Trophoblast cell (in vitro differentiated cells and primary cell): ENCODE measurements at regions not wholly inside any gene's neighbourhood (a gene's known extent, or its start where the extent isn't known, plus 50 kb on each side); places are given as distances from the start of the nearest gene placed in this dataset.
"Not testable (repeated sequence)": the region's sequence is repeated elsewhere in the genome, so short reads cannot be mapped to it uniquely, and the experiment has no call there.

Source experiments
- DNase-seq, 2 donors: peaks; one replicate each; pipeline ENCODE4 v3.0.0-alpha.2; 2016
- H2AFZ ChIP-seq: 2 replicates; pipeline ENCODE4 v1.6.1; 2013; ENCODE audit warnings: low read length, moderate library complexity, mild to moderate bottlenecking; ENCODE audit not compliant: insufficient read depth, poor library complexity
- H2AK5ac ChIP-seq: 2 replicates; pipeline ENCODE4 v1.6.1; 2013; ENCODE audit warnings: mild to moderate bottlenecking, low read length
- H2BK120ac ChIP-seq: 2 replicates; pipeline ENCODE4 v1.6.1; 2013; ENCODE audit warnings: low read length, mild to moderate bottlenecking, moderate library complexity; ENCODE audit not compliant: insufficient read depth, poor library complexity
- H2BK12ac ChIP-seq: 2 replicates; pipeline ENCODE4 v1.6.1; 2013; ENCODE audit warnings: mild to moderate bottlenecking, low read length, moderate library complexity
- H2BK5ac ChIP-seq: 2 replicates; pipeline ENCODE4 v1.6.1; 2013; ENCODE audit warnings: low read length, low read depth, moderate library complexity, mild to moderate bottlenecking; ENCODE audit not compliant: poor library complexity
- H3K14ac ChIP-seq: 2 replicates; pipeline ENCODE4 v1.6.1; 2013; ENCODE audit warnings: mild to moderate bottlenecking, low read length
- H3K18ac ChIP-seq: 2 replicates; pipeline ENCODE4 v1.6.1; 2013; ENCODE audit warnings: mild to moderate bottlenecking, low read length
- H3K23ac ChIP-seq: 2 replicates; pipeline ENCODE4 v1.6.1; 2013; ENCODE audit warnings: low read length
- H3K27ac ChIP-seq: 2 replicates; pipeline ENCODE4 v1.5.1; 2013; ENCODE audit warnings: low read depth, mild to moderate bottlenecking, inconsistent platforms, low read length, moderate library complexity
- H3K27me3 ChIP-seq: 2 replicates; pipeline ENCODE4 v1.6.1; 2013; ENCODE audit warnings: inconsistent platforms, mild to moderate bottlenecking, low read length, moderate library complexity; ENCODE audit not compliant: insufficient read depth
- H3K36me3 ChIP-seq, 2 experiments: 1 replicate in 1 of 2; 2 replicates in 1 of 2; pipeline ENCODE4 v1.6.1; 2013; ENCODE audit warnings: low read length in 2 of 2, mild to moderate bottlenecking in 2 of 2, moderate library complexity in 1 of 2; ENCODE audit not compliant: insufficient read depth in 2 of 2, control insufficient read depth in 1 of 2
- H3K4ac ChIP-seq: 2 replicates; pipeline ENCODE4 v1.6.1; 2013; ENCODE audit warnings: low read depth, mild to moderate bottlenecking, low read length, moderate library complexity
- H3K4me1 ChIP-seq, 2 experiments: 1 replicate in 1 of 2; 2 replicates in 1 of 2; pipeline ENCODE4 v1.6.1; 2013; ENCODE audit warnings: low read length in 2 of 2, mild to moderate bottlenecking in 2 of 2, moderate library complexity in 1 of 2; ENCODE audit not compliant: insufficient read depth in 2 of 2, control insufficient read depth in 1 of 2
- H3K4me2 ChIP-seq: 2 replicates; pipeline ENCODE4 v1.6.1; 2013; ENCODE audit warnings: inconsistent platforms, mild to moderate bottlenecking, low read length, moderate library complexity
- H3K4me3 ChIP-seq: 2 replicates; pipeline ENCODE4 v1.5.1; 2013; ENCODE audit warnings: mild to moderate bottlenecking, low read depth, low read length, inconsistent platforms
- H3K79me1 ChIP-seq: one replicate; pipeline ENCODE4 v1.6.1; 2013; ENCODE audit warnings: low read length
- H3K79me2 ChIP-seq: 2 replicates; pipeline ENCODE4 v1.6.1; 2013; ENCODE audit warnings: low read length, mild to moderate bottlenecking; ENCODE audit not compliant: control insufficient read depth, insufficient read depth, poor library complexity
- H3K9ac ChIP-seq: 2 replicates; pipeline ENCODE4 v1.6.1; 2013; ENCODE audit warnings: mild to moderate bottlenecking, low read length
- H3K9me3 ChIP-seq: 2 replicates; pipeline ENCODE4 v1.6.1; 2013; ENCODE audit warnings: low read depth, mild to moderate bottlenecking, control low read depth, inconsistent platforms, low read length; ENCODE audit not compliant: insufficient read depth
- H4K12ac ChIP-seq: 2 replicates; pipeline ENCODE4 v1.6.1; 2013; ENCODE audit warnings: low read depth, mild to moderate bottlenecking, low read length, moderate library complexity
- H4K8ac ChIP-seq: 2 replicates; pipeline ENCODE4 v1.6.1; 2013; ENCODE audit warnings: low read depth, mild to moderate bottlenecking, low read length, moderate library complexity
- H4K91ac ChIP-seq: one replicate; pipeline ENCODE4 v1.6.1; 2013; ENCODE audit warnings: low read depth, mild to moderate bottlenecking, low read length, moderate library complexity
- WGBS: extraction: QIAGEN DNeasy Blood & Tissue Kit; methylation state at CpG from one replicate; pipeline ENCODE4 v1.1.7; 2013; ENCODE audit warnings: missing lambda C conversion rate; ENCODE audit not compliant: insufficient read length, insufficient coverage; ENCODE audit errors: extremely low coverage; 5-methylcytosine and 5-hydroxymethylcytosine counted together

DNA sequence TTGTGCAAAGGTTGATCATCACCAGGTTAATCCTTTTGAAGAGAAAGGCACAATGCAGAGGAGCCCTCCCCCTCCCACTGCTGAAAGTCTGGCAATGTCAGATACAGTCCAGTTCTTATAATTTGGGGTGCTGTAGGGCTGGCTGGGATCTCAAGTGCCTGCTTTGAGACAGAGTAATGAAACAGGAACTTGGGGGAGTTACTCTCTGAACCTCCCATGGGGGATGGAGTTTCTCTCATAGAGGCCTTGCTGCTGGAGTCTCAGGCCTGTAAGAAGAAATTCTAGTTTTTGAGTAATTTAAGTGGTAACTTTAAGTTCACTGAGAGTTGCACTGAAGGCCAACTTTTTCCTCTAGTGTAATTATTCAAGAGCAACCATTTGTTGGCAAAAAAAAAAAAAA is 410.5 kb downstream of the KCNRG start:
- no peak overlapping the region for H2AK5ac ChIP-seq
- H3K18ac ChIP-seq, result no peak overlapping the region
- H3K4me2 ChIP-seq, result no peak overlapping the region
- H3K4me3 ChIP-seq, result no peak overlapping the region
- H2BK5ac ChIP-seq, result no peak overlapping the region
- no peak overlapping the region for H3K27ac ChIP-seq
- H4K12ac ChIP-seq, result no peak overlapping the region
- no peak overlapping the region for H3K14ac ChIP-seq
- H3K79me2 ChIP-seq, result no peaks in the 10 kb centered on the region
- no peaks in the 10 kb centered on the region for H3K36me3 ChIP-seq
- H3K9ac ChIP-seq, result no peak overlapping the region
- H3K27me3 ChIP-seq, result no peaks in the 10 kb centered on the region
- no peaks in the 10 kb centered on the region for H3K79me1 ChIP-seq
- H3K4ac ChIP-seq, result no peak overlapping the region
- H2BK120ac ChIP-seq, result no peak overlapping the region
- H2AFZ ChIP-seq, result no peak overlapping the region
- H4K91ac ChIP-seq, result no peak overlapping the region
- H3K9me3 ChIP-seq, result no peaks in the 10 kb centered on the region
- no peak overlapping the region for H2BK12ac ChIP-seq
- DNase-seq, result no peak
- H3K23ac ChIP-seq, result no peak overlapping the region
- no peak overlapping the region for H4K8ac ChIP-seq
- H3K4me1 ChIP-seq, result no peaks in the 10 kb centered on the region

DNA sequence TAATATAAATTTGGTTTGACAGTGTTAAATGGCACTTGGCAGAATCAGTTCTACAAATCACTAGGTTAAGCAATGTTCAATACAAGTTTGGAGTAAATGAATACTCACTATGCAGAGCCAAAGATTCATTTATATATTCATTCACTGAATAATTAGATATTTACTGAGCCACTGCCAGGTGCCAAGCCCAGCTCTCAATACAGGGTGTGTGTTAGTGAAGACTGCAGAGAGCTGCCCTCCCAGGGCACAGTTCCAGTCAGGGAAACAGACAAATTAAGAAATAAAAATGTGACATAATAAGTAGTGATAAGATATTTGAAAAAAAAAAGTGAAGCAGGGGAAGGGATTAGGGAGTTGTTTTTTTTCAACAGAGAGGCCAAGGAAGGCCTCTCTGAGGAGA is 411.7 kb downstream of the KCNRG start:
- Histone ChIP-seq H3K4ac (no peak overlapping the region), H3K9me3 (no peaks in the 10 kb centered on the region)
- DNase-seq, result no peak

DNA sequence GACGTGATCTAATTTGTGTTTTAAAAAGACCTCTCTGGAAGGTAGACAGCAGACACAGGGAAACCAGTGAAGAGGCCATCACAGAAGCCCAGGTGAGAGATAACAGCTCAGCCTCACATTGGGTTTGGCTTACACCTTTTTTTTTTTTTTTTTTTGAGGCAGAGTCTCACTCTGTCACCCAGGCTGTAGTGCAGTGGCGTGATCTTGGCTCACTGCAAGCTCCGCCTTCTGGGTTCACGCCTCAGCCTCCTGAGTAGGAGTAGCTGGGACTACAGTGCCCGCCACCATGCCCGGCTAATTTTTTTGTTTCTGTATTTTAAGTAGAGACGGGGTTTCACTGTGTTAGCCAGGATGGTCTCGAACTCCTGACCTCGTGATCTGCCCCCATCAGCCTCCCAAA is 412.3 kb downstream of the KCNRG start:
- not testable (repeated sequence) for H3K79me2 ChIP-seq, H3K4me1 ChIP-seq, H2AFZ ChIP-seq, H3K9ac ChIP-seq, H4K91ac ChIP-seq, H4K8ac ChIP-seq, H3K14ac ChIP-seq, H3K9me3 ChIP-seq, H3K23ac ChIP-seq, H3K4me3 ChIP-seq, H2BK12ac ChIP-seq, H3K18ac ChIP-seq, H3K36me3 ChIP-seq, H4K12ac ChIP-seq, DNase-seq, H3K4ac ChIP-seq, H3K27me3 ChIP-seq, H2BK5ac ChIP-seq, H2AK5ac ChIP-seq, H3K4me2 ChIP-seq, H3K27ac ChIP-seq, H2BK120ac ChIP-seq, H3K79me1 ChIP-seq
- no CpG with 5 or more reads among the region's 9 CpGs for WGBS

More for the DNA sequence above, 411.7 kb downstream of the KCNRG start:
- H3K79me1 ChIP-seq, result no peaks in the 10 kb centered on the region
- H3K14ac ChIP-seq, result no peak overlapping the region
- H3K4me1 ChIP-seq, result no peaks in the 10 kb centered on the region
- H3K23ac ChIP-seq, result no peak overlapping the region
- H3K4me3 ChIP-seq, result no peak overlapping the region
- H3K4me2 ChIP-seq, result no peak overlapping the region
- no peak overlapping the region for H3K18ac ChIP-seq
- no peak overlapping the region for H2BK120ac ChIP-seq
- H4K91ac ChIP-seq, result no peak overlapping the region
- no peaks in the 10 kb centered on the region for H3K27me3 ChIP-seq
- H3K9ac ChIP-seq, result no peak overlapping the region
- H4K8ac ChIP-seq, result no peak overlapping the region
- H2AFZ ChIP-seq, result no peak overlapping the region
- H3K36me3 ChIP-seq, result no peaks in the 10 kb centered on the region
- no peak overlapping the region for H2BK5ac ChIP-seq
- no peak overlapping the region for H3K27ac ChIP-seq
- H4K12ac ChIP-seq, result no peak overlapping the region
- no peak overlapping the region for H2AK5ac ChIP-seq
- H3K79me2 ChIP-seq, result no peaks in the 10 kb centered on the region
- no peak overlapping the region for H2BK12ac ChIP-seq

DNA sequence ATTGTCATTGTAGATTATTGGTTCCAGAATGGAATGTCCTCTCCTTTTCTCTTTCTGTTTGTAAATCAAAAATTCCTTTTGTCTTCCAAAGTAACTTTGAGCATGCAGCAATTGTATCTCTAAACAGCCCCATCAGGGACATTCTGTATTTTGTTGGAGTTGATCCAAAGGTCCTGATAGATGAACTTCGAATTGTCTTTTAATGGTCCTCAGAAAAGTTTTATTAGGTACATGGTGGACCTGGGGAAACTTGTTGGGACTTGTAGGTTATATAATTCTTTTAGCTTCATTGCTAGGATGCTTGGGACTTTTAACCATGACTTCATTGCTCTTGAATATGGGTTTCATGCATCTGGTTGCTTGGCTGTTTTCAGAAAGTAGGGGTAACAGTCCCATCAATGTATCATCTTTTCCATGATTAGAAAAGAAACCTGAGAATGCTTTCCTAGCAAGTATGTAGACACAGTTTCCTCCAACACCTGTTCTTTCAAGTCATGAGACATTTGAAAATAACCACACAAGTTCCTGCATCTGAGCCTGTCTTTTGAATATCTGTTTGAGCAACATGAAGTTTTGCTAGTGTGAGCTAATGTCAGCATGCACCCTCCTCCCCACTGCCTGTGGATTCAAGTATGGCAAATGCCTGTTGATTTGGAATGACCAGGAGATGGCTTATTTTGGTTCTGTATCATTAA is 413.1 kb downstream of the KCNRG start:
- H4K91ac ChIP-seq, result no peak overlapping the region
- no peak overlapping the region for H2AK5ac ChIP-seq

More for the DNA sequence above, 413.1 kb downstream of the KCNRG start:
- no peak overlapping the region for H3K14ac ChIP-seq
- H3K27me3 ChIP-seq, result no peaks in the 10 kb centered on the region
- H3K4me3 ChIP-seq, result no peak overlapping the region
- H3K18ac ChIP-seq, result no peak overlapping the region
- no peak for DNase-seq
- H2BK12ac ChIP-seq, result no peak overlapping the region
- no peak overlapping the region for H4K12ac ChIP-seq
- no peak overlapping the region for H2AFZ ChIP-seq
- H3K4ac ChIP-seq, result no peak overlapping the region
- H3K79me1 ChIP-seq, result no peaks in the 10 kb centered on the region
- H2BK120ac ChIP-seq, result no peak overlapping the region
- no peak overlapping the region for H4K8ac ChIP-seq
- H3K4me2 ChIP-seq, result no peak overlapping the region
- no peak overlapping the region for H3K27ac ChIP-seq
- no peak overlapping the region for H3K9ac ChIP-seq
- no peaks in the 10 kb centered on the region for H3K79me2 ChIP-seq
- no peaks in the 10 kb centered on the region for H3K9me3 ChIP-seq
- no CpG with 5 or more reads among the region's 1 CpG for whole genome bisulfite sequencing
- no peak overlapping the region for H2BK5ac ChIP-seq
- H3K23ac ChIP-seq, result no peak overlapping the region
- H3K36me3 ChIP-seq, result no peaks in the 10 kb centered on the region
- H3K4me1 ChIP-seq, result no peaks in the 10 kb centered on the region
